Left lung (tissue), 4 donors: ENCODE measurements at regions not wholly inside any gene's neighbourhood (a gene's known extent, or its start where the extent isn't known, plus 50 kb on each side); places are given as distances from the start of the nearest gene placed in this dataset.
A peak's percentile ranks its signal among the peaks of the same experiment; 100 is the strongest.

Experiments
- ATAC-seq: fragments of 200-7000 bp; cut with Tn5 transposase; one replicate; pipeline ENCODE4 v1.9.1; 2020; ENCODE audit warnings: moderate library complexity
- DNase-seq, 4 donors: peaks; one replicate each; pipeline ENCODE4 v3.0.0-alpha.2; 2013 to 2020
- H3K27ac ChIP-seq, 2 donors: fragments of 200-600 bp; sonication (generic) in 1 of 2; one replicate each; pipeline versions ENCODE4 v1.5.0 to v1.8.0; 2020 to 2021
- H3K27me3 ChIP-seq, 2 donors: fragments of 200-600 bp; sonication (generic) in 1 of 2; one replicate each; pipeline versions ENCODE4 v1.5.0 to v1.8.0; 2020 to 2021
- H3K36me3 ChIP-seq, 2 donors: fragments of 200-600 bp; sonication (generic) in 1 of 2; one replicate each; pipeline versions ENCODE4 v1.5.0 to v1.8.0; 2020 to 2021
- H3K4me1 ChIP-seq, 2 donors: fragments of 200-600 bp; one replicate each; pipeline ENCODE4 v1.8.0; 2021
- H3K4me3 ChIP-seq, 2 donors: fragments of 200-600 bp; sonication (generic) in 1 of 2; one replicate each; pipeline versions ENCODE4 v1.5.0 to v1.8.0; 2020 to 2021; ENCODE audit warnings: mild to moderate bottlenecking in 1 of 2
- H3K9me3 ChIP-seq, 2 donors: fragments of 200-600 bp; sonication (generic) in 1 of 2; one replicate each; pipeline versions ENCODE4 v1.5.0 to v1.8.0; 2020 to 2021
- CTCF ChIP-seq, 2 donors: fragments of 200-600 bp; sonication (generic) in 1 of 2; IDR thresholded peaks; one replicate each; pipeline versions ENCODE4 v1.5.0 to v1.8.0; 2021; ENCODE audit warnings: antibody characterized with exemption in 2 of 2
- intact Hi-C, 2 donors: fragments of 100-400 bp; cut with DNase I; formaldehyde crosslinking; loops; one replicate each; pipeline versions ENCODE4 v1.11.2 to v1.14.2; 2022
- donor health status: DM: no; HTN: yes; CAD: no.
- donor health status: DM: no; HTN: no; CAD: no.

DNA sequence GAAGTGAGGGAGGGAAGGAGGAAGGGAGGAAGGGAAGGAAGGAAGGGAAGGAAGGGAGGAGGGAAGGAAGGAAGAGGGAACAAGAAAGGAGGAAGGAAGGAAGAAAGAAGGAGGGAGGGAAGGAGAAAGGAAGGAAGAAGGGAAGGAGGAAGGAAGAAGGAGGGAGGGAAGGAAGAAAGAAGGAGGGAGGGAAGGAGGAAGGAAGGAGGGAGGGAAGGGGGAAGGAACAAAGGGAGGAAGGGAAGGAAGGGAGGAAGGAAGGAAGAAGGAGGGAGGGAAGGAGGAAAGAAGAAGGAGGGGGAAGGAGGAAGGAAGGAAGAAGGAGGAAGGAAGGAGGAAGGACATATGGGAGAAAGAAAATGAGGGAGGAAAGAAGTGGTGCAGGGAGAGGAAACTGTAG is 184.7 kb upstream of the PMEPA1 start:
- no peak overlapping the region for H3K27ac ChIP-seq
- no peak for TF ChIP-seq CTCF (IDR thresholded peaks at IDR 0.05)
- H3K9me3 ChIP-seq = no peaks in the 10 kb centered on the region
- no peaks in the 10 kb centered on the region for H3K4me1 ChIP-seq
- intact Hi-C loops = no loop called here
- no peak overlapping the region for H3K4me3 ChIP-seq
- ATAC-seq (no peak), DNase-seq (no peak)
- no peaks in the 10 kb centered on the region for H3K36me3 ChIP-seq
- H3K27me3 ChIP-seq = no peaks in the 10 kb centered on the region

- no peak for TF ChIP-seq CTCF (IDR thresholded peaks at IDR 0.05)
- Histone ChIP-seq H3K27me3 (no peaks in the 10 kb centered on the region), H3K36me3 (no peaks in the 10 kb centered on the region), H3K4me3 (no peak overlapping the region), H3K9me3 (no peaks in the 10 kb centered on the region), H3K4me1 (no peaks in the 10 kb centered on the region), H3K27ac (no peak overlapping the region)
- no peak for ATAC-seq
- DNase-seq = no peak
- intact Hi-C loops = no loop called here
Measured at GRCh38 chr20:57894096-57894495, 184.3 kb upstream of the PMEPA1 start.

DNA sequence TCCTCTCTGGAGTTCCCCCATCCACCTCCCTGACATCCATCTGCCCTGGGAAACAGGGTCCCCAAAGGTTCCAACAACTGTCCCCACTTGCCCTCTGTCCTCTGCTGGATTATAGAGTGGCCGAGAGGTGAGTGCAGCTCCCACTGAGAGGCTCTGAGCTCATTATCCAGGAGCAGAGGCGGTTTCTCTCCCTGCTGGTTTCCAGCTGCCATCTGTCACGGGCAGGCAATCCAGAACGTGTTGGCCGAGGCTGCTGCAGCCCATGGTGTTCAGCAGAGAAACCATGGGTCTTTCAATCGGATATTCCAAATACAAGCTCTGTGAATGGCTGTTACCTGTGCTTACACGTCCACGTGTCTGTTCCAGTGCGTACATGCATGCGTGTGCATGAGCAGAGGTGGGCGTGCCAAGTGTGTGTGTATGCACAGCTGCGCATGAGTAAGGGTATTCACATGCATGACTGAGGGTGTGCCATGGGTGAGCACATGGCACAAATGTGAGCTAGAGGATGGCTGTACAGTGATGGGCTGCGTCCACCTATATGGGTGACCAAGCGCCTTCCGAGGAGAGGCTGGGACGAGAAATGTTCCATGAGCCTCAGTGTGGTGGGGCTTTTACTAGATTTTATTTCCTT is 183.7 kb upstream of the PMEPA1 start:
- Histone ChIP-seq H3K4me1 (no peaks in the 10 kb centered on the region), H3K27me3 (no peaks in the 10 kb centered on the region), H3K4me3 (no peak overlapping the region), H3K36me3 (no peaks in the 10 kb centered on the region), H3K27ac (no peak overlapping the region), H3K9me3 (no peaks in the 10 kb centered on the region)
- intact Hi-C loops = no loop called here
- DNase-seq (peak in 2 of 4 donors; percentile 79 to 86), ATAC-seq (no peak)
- no peak for TF ChIP-seq CTCF (IDR thresholded peaks at IDR 0.05)

DNA sequence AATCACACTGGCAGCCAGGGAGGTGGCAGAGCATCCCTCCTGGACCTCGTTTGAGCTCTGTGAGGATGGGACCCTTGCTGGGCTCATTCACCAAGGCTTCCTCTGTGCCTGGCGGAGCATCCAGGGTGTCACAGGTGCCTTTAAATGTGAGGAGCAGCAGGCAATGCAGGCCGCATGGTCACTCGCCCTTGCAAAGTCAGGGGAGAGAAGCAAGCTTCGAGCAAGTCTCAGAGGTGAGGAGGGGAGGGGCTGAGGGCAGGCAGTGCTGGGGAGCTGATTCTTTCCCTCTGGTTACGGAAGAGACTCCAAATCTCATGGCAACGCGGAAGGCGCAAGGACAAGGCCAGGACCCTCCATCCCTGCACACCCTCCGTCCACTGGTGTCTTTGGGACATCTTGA is 182.7 kb upstream of the PMEPA1 start:
- no peaks in the 10 kb centered on the region for H3K36me3 ChIP-seq
- intact Hi-C loops = no loop called here
- no peaks in the 10 kb centered on the region for H3K27me3 ChIP-seq
- no peak overlapping the region for H3K27ac ChIP-seq
- TF ChIP-seq CTCF (IDR thresholded peaks at IDR 0.05) = no peak
- no peaks in the 10 kb centered on the region for H3K9me3 ChIP-seq
- DNase-seq = no peak
- no peak for ATAC-seq
- H3K4me3 ChIP-seq = no peak overlapping the region
- H3K4me1 ChIP-seq = no peaks in the 10 kb centered on the region

- Histone ChIP-seq H3K4me3 (no peak overlapping the region), H3K27ac (no peak overlapping the region), H3K36me3 (no peaks in the 10 kb centered on the region), H3K4me1 (no peaks in the 10 kb centered on the region), H3K27me3 (no peaks in the 10 kb centered on the region), H3K9me3 (no peaks in the 10 kb centered on the region)
- intact Hi-C loops = no loop called here
- DNase-seq (no peak), ATAC-seq (no peak)
- TF ChIP-seq CTCF (IDR thresholded peaks at IDR 0.05) = no peak
Measured at GRCh38 chr20:57891014-57891413, 181.2 kb upstream of the PMEPA1 start.
